RPMI8226 (cell line): ENCODE measurements at regions not wholly inside any gene's neighbourhood (a gene's known extent, or its start where the extent isn't known, plus 50 kb on each side); places are given as distances from the start of the nearest gene placed in this dataset.
"Not testable (repeated sequence)": the region's sequence is repeated elsewhere in the genome, so short reads cannot be mapped to it uniquely, and the experiment has no call there.

Experiments
- DNase-seq: peaks from one replicate; pipeline ENCODE4 v3.0.0-alpha.2; 2015

DNA sequence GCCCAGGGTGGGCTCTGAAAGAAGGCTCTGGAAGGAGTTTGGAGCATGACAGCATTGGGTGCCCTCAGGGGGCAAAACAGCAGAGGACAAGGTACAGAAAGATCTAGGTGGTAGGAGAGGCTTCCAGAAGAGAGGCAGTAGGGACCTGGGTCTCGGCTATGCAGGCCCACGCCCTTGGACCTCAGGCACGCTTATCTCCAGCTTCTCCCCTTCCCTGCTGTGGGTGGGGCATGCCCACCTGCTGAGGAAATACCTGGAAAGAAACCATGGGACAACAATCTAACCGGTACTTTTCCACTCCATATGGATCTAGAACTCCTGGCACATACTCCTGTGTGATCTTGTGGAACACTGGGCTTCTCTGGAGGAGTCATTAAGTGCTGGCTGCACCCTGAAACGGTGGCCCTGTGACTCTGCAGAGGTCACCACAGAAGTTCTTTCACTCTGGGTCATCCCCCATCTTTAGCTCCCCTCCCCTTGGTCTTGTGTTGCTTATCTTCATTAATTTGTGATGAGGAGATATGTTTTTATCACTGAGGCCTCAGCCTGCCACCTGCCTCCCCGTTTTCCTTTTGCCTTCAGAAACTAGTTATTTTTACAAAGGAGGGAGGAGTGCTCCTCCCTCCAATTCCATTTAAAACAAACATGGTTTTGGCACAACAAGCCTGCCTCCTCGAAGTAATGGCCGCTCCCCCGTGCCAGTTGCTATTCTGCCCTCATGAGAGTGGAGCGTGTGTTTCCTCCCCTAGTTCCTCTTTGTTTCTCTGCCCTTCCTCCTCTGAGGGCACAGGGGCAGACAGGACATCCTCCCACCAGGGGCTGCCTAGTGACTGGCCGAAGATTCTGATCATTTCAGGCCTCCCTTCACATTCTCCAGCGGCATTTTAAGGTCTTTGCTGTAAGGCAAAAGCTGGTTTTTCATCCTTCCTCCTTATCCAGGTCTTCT lies 78.0 kb upstream of the ATP5PO start:
- no peak for DNase-seq

DNA sequence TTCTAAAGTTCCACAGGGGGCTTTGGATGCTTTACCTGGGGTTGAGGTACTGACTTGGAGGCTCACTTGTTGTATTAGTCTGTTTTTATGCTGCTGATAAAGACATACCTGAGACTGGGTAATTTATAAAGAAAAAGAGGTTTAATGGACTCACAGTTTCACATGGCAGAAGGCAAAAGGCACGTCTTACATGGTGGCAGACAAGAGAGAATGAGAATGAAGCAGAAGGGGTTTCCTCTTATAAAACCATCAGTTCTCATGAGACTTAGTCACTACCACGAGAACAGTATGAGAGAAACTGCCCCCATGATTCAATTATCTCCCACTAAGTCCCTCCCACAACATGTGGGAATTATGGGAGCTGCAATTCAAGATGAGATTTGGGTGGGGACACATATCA lies 76.8 kb upstream of the ATP5PO start:
- not testable (repeated sequence) for DNase-seq

DNA sequence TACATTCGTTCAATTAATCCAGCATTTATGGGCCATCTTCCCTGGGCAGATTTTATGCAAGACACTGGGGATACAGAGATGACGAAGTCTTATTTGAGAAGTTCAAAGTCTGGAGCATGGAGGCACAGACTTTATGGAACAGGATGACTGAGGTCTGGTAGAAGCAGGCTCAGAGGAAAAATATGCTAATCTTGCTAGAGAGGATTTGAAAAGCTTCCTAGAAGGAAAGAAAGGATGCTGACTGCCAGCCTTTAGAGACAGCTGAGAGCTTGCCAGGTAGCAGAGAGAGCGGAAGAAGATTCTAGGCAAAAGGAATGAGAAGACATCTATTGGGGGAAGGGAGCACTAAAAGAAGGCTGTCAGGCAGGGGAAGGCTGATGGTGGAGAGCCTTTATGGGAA lies 75.5 kb upstream of the ATP5PO start:
- DNase-seq = no peak

DNA sequence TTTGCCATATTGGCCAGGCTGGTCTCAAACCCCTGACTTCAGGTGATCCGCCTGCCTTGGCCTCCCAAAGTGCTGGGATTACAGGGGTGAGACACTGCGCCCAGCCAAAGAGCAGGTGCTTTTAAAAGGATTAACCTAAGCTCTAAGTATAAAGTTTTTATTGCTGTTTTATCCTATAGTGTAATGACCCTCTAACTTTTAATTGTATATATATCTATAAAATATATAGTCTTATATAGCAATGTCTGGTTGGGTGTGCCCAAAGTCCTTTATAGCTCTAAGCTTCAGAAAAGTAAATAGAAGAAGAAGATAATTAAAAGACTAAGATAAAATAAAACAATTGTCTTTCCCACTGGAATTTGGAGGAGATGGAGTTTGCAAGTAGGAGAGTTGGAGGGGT lies 73.8 kb upstream of the ATP5PO start:
- DNase-seq = no peak

DNA sequence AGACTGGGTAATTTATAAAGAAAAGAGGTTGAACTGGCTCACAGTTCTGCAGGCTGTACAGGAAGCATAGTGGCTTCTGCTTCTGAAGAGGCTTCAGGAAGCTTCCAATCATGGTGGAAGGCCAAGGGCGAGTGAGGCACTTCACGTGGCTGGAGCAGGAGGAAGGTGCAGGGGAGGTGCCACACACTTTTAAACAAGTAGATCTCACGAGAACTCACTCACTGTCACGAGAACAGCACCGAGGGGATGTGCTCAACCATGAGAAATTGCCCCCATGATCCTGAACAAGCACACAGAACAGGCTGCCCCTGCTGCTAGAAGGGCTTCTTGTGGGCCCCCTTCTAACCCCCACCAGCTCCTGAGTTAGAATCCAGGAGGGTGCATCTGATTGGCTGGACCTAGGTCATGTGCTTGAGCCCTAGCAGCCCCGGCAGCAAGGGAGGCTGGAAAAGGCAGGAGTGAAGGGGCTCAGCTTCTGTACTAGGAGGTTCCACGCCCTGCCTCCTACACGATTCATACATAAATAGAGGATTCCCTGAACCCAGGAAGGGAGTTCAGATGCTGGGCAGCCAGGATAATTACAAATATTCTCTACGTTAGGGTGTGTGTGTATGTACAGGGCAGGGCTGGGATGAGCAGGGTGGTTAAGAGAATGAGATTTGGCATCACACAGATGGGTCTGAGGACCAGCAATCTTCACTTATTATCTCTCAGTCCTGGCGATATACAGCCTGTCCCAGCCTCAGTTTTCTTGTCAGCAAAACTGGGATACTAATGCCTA lies 72.8 kb upstream of the ATP5PO start:
- no peak for DNase-seq

DNA sequence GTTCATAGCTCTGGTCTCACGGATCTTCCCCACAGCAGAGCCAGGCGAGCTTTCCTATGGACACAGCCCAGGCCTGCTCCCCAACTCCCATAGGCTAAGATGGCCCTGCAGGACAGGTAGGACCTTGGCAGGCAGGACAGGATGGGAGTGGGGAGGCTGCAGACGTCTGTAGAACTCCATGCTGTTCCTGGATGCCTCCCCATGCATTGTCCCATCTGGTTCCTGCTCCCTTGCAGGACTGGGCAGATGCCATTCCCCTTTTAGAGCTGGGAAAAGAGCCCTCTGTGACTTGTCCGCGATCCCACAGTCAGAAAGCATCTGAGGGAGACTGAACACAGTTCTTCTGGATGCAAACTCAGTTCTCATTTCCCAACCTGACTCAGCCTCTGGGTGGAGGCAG lies 71.9 kb upstream of the ATP5PO start:
- DNase-seq = no peak

DNA sequence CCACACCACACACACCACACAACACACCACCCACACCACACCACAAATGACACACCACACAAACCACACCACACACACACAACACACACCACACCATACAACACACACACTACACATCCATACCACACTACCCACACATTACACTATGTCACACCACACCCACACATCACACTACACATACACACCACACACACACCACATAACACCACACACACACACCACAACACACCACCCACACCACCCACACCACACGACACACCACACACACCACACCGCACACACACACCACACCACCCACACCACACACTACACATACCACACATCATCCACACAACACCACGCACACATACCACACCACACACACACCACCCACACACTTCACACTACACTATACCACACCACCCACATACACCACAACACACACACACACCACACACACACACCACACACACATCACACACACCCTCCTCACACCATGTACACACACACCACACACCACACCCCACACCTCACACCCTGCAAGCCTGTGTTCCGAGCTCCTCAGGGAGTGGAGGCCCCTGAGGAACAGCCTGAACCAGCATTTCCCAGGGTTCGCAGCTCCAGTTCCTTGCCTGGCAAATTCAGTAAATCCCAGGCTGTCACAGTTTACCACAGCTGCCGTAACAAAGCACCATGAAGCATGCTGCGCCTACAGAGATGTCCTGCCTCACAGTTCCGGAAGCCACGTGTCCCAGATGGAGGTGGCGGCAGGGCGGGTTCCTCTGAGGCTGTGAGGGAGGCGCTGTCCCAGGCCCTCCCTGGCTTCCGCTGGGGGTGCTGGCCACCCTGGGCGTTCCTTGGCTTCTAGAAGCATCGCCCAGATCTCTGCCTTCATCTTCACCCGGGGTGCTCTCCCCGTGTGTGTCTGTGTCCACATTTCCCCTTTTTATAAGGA lies 69.8 kb upstream of the ATP5PO start:
- no peak for DNase-seq

DNA sequence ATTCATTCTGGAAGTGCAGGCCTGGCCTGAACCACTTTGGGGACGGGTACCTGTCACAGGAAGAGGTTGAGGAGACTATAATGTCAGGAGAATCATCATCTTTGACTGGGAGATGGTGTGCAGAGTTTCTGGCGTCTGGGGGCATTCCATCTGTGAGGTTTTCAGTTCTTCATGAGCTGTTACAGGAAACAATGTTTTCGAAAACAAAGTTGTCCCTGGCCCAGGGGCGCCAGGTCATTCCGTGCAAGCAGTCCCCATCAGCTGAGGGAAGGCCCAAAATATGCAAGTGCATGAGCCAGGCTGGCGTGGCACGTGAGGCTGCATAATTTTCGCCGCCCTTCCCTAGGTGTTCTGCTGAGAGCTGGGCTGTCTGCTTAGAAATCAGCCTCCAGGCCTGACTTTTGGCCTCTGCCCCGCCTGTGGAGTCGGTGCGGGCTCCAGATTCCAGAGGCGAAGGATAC lies 68.4 kb upstream of the ATP5PO start:
- DNase-seq = no peak

DNA sequence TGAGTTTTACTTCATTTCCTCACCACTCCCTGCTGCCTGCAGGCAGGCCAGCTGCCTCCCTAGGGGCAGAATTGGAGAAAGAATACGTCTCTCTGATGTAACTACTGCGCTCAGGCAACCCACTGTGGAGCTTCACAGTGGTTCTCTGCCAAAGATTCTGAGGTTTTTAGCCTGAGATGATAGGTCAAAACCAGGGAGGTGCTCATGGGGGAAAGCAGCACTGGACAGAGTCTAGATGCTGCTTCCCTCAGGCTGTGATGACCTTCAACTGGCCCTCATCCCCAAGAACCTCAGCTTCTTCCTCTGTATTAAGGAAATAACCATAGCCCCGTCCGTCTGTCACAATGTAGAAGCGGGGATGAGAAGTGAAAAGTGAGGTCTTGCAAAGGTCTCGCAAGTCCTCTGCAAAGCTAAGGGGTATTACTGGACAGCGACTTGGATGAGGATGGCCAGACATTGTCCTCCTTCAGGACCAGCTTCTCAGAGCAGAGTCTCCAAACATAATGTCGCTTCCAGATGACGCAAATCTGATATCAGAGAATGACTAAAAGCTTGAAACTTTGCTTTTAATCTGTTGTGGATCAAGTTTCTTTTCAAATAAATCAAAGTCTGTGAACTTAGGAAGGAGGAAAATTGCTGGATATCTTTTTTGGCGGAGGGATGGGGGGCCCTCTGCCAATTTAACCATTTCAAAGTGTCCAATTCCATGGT lies 65.9 kb upstream of the ATP5PO start:
- DNase-seq = no peak

DNA sequence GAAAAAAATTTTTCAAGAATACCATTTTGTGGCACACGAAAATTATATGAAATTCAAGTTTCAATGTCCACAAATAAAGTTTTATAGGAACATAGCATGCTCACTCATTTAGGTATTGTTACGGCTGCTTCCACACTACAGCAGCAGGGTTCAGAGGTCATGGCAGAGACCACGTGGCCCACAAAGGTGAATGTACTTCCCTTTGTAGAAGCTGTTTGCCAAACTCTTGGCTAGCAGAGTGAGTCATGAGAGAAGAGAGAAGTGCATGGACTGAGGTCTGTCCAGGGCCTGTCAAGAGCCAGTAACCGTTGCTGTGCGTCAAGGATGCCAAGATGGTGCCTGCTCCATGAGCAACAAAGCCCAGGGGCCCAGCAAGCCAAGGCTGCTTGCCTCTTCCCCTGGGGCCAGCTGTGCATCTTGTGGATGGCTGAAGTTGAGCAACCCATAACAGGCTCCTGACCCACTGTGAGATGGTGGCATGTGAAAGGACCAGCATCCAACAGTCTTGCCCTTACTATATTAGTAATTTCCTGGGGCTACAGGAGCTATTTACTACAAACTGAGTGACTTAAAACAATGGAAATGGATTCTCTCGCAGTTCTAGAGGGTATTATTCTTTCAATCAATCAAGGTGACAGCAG lies 64.8 kb upstream of the ATP5PO start:
- no peak for DNase-seq

DNA sequence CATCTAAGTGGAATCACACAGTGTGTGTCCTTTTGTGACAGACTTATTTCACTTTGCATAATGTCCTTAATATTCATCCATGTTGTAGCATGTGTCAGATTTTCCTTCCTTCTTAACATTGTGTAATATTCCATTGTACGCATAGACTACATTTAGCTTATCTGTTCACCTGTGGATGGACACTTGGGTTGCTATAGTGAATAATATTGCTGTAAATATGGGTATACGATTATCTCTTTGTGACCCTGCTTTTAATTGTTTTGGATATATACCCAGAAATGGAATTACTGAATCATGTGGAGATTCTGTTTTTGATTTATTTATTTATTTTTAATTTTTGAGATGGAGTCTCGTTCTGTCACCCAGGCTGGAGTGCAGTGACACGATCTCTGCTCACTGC lies 63.0 kb upstream of the ATP5PO start:
- no peak for DNase-seq

DNA sequence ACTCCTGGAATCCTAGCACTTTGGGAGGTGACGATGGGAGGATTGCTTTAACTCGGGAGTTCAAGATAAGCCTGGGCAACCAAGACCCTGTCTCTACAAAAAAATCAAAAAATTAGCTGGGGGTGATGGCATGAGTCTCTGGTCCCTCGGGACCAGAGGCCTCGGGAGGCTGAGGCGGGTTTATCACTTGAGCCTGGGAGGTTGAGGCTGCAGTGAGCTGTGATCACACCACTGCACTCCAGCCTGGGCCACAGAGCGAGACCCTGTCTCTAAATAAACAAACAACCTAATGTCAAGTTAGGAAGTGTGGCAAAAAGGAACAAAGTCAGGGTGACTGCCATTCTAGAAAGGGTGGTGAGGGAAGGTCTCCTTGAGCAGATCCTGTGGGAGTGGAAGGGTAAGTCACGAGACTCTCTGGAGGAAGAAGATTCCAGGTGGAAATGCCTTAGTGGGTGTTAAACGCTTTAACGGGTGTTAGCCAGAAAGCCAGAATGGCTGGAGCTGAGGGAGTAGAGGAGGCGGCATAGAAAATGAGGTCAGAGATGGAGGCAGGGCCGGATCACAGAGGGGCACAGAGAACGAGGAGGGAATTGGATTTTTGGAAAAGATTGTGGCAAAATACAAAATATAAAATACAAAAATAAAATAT lies 62.2 kb upstream of the ATP5PO start:
- DNase-seq = no peak

DNA sequence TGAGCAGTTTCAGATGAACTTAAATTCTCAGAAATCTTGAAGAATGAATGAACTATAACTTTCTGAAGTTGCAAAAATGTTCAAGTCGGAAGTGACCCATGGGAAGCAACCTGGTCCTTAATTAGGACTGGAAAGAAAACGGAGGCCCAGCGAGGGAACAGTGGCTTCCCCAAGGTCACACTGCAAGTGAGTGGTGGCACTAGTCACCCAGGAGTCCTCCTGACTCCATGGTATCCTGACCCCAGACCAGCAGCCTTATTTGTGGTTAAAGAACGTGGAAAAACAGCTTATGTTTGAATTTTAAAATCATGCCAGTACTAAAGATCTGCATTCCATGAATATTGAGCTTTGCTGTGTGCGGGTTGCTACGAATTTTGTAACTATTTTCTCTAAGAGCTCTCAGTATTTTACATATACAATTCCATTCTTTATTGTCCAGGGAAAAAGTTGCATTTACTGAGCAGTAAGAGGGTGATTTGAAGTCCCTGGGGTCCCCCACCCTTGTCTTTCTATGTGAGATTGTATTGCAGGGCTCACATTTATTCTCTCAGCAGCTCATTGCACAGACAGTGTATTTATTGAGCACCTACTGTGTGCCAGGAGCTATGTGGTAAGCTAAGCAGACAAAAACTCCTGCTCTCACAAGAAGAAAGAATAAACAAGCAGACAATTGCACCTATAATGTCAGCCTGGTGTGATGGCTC lies 61.6 kb upstream of the ATP5PO start:
- DNase-seq = no peak

DNA sequence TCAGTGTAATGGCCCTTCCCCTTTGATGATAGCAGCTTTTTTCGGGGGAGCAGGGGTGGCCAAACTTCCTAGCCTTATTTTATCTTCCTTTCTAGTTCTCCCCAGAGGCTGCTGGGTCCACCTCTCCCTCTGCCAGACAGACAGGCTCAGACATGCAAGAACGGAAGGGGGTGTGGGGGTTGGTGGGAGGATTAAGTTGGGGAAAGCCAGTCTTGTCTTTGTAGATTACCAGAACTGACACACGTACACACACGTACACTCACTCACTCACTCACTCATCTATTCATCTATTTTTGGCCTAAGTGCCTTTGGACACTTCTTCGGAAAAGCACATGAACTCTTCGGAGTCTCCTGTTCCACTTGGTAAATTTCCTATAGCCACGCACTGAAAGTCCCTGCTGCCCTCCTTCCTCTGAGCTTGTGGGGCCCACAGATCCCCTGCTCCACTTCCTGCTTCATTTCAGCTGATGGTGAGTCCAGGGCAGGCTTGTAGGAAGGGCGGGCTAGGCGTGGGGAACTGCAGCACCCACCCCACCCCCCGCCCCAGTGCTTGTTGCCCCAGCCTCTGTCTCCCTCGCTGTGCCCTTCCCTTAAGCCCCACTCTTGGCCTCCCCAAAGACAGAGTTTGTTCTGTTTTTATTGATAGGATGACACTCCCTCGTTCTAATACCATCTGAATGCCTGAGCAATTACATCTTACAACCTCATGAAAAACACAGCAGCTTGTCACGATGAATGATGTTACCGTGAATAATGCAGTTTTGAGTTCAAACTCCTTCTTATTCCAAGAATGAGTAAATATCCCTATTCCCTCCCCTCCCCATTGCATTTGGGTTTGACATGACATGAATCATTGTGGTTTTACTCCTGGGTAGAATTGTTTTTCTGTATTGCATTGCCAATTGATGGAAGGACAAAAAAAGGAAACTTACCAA lies 60.7 kb upstream of the ATP5PO start:
- no peak for DNase-seq

DNA sequence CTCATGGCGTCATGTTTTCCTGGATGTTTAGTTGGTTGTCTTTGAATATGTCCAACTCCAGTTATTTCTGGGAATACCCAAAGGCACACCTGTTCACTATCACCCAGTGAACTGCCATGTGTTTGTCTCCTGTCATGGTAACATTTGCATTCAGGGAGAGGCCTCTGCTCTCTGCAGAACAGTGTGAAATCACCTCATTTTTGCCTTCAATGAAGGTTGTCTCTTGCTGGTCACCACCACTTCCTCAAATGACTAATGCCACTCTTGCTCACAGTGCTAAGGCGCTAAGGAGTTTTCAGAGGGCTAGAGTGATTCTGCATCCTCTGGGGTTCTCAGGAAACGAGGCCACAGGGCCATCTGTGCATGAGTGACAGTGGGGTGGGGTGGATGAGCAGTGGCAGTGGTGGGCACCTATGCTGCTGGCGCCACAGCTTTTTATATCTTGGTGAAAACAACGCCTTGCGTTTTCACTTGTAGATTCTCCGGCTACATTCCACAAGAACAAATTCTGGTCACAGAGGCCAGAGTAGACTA lies 60.0 kb upstream of the ATP5PO start:
- DNase-seq = peak; percentile 32

DNA sequence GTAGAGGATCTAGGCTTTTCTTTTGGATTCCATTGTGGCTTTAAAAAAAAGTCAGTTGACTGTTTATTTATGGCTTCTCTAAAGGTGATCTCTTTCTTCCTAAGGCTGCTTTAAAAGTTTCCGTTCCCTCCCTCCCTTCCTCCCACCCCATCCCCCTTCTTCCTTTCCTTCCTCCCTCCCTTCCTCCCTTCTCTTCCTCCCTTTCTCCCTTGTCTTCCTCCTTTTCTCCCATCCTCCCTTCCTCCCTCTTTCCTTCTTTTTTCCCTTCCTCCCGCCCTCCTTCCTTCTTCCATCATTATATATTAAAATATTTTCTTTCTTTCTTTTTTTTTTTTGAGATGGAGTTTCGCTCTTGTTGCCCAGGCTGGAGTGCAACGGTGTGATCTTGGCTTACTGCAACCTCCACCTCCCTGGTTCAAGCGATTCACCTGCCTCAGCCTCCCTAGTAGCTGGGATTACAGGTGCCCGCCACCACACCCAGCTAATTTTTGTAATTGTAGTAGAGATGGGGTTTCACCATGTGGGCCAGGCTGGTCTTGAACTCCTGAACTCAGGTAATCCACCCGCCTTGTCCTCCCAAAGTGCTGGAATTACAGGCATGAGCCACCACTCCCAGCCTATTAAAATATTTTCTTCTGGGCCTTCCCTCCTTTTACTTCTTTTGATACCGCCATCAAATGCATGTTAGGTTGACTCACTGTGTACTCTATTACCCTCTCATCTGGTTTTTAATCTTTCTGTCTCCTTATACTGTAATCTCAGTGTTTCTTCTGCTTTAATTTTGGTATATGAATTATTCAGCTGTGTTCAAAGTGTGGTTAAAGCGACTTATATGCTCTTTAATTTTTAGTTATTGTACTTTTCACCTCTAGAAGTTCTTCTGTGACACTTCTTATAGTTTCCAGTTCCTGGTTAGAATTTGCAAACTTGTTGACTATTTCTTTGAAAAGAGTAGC lies 59.2 kb upstream of the ATP5PO start:
- DNase-seq = no peak

DNA sequence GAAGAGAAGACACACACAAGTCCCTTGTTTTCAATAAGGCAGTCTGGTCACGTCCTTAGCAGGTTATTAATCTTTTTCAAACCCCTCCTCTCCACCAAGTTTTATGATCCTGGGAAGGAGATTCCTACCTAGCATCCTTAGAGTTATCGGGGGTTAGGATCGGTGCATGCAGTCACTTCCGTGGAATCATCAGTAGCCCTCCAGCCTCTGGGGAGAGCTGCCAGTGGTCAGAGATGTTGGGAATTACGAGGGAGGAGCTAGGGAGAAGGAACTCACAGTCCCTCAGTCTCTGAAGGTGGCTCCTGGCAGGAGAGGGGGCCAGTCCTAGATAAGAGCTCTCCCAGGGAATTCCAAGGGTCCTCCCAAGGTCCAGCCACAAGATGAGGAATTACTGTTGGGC lies 57.7 kb upstream of the ATP5PO start:
- no peak for DNase-seq

DNA sequence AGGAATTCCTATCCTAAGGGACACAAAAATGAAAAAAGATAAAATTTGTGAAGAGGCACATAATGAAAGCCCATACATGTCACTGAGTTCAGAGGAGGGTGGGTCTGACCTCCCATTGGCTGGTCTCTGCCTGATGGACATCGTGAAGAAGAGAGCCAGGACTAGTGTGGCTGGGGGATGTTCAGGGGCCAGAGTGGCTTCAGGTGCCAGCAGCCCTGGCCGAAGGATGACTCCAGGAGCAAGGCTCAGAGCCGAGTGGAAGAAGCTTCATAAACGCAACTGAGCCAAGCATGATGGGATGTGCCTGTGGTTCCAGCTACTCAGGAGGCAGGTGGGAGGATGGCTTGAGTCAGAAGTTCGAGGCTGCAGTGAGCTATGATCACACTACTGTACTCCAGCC lies 56.9 kb upstream of the ATP5PO start:
- no peak for DNase-seq
